Ascending aorta (tissue), 2 donors: ENCODE measurements at regions not wholly inside any gene's neighbourhood (a gene's known extent, or its start where the extent isn't known, plus 50 kb on each side); places are given as distances from the start of the nearest gene placed in this dataset.
"Not testable (repeated sequence)": the region's sequence is repeated elsewhere in the genome, so short reads cannot be mapped to it uniquely, and the experiment has no call there.

Source experiments
- DNase-seq, 2 donors: peaks; one replicate each; pipeline ENCODE4 v3.0.0-alpha.2; 2019; ENCODE audit warnings: low spot score in 2 of 2
- H3K27ac ChIP-seq, 2 donors: fragments of 200-600 bp; sonication (generic); one replicate each; pipeline ENCODE4 v1.5.1; 2016 to 2017; ENCODE audit warnings: mild to moderate bottlenecking in 1 of 2
- H3K27me3 ChIP-seq: fragments of 200-600 bp; sonication (generic); one replicate; pipeline ENCODE4 v1.5.1; 2017
- H3K36me3 ChIP-seq, 2 donors: fragments of 200-600 bp; sonication (generic); one replicate each; pipeline ENCODE4 v1.5.1; 2016
- H3K4me1 ChIP-seq, 2 donors: fragments of 200-600 bp; sonication (generic); one replicate each; pipeline ENCODE4 v1.5.1; 2016 to 2017; ENCODE audit warnings: mild to moderate bottlenecking in 1 of 2
- H3K4me3 ChIP-seq, 2 donors: fragments of 200-600 bp; sonication (generic); one replicate each; pipeline ENCODE4 v1.5.1; 2016 to 2017; ENCODE audit warnings: mild to moderate bottlenecking in 1 of 2
- H3K9me3 ChIP-seq, 2 donors: fragments of 200-600 bp; sonication (generic); one replicate each; pipeline ENCODE4 v1.5.1; 2016
- intact Hi-C: fragments of 100-400 bp; cut with DNase I; formaldehyde crosslinking; loops from one replicate; pipeline ENCODE4 v1.15.1; 2023
- TF ChIP-seq, protein P1 (sequence below), 3 experiments: fragments of 200-600 bp in 2 of 3; fragments of 450-650 bp in 1 of 3; sonication (generic) in 2 of 3; IDR thresholded peaks; one replicate each; pipeline ENCODE4 v1.5.1; 2016 to 2019; ENCODE audit warnings: antibody characterized with exemption in 3 of 3, mild to moderate bottlenecking in 1 of 3, moderate library complexity in 1 of 3

DNA sequence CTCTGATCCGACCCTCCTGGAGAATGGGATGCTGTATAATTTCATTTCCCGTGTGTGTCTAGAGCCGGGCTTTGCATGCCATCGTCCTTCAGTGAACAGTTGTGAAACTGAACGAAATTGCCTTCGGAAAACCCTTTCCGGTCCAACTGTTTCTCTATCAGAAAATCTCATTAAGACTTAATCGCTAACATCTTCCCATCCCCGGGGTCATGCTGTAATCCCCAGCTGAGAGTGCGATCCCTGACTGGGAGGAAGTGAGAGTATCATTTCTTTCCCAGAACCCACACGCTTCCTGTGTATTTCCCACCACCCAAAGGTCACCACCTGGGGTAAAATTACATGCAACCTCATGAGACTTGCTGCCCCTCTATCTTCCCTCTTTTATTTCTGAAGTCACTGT lies 75.6 kb upstream of the RBFOX1 start:
- TF ChIP-seq, protein P1, sequence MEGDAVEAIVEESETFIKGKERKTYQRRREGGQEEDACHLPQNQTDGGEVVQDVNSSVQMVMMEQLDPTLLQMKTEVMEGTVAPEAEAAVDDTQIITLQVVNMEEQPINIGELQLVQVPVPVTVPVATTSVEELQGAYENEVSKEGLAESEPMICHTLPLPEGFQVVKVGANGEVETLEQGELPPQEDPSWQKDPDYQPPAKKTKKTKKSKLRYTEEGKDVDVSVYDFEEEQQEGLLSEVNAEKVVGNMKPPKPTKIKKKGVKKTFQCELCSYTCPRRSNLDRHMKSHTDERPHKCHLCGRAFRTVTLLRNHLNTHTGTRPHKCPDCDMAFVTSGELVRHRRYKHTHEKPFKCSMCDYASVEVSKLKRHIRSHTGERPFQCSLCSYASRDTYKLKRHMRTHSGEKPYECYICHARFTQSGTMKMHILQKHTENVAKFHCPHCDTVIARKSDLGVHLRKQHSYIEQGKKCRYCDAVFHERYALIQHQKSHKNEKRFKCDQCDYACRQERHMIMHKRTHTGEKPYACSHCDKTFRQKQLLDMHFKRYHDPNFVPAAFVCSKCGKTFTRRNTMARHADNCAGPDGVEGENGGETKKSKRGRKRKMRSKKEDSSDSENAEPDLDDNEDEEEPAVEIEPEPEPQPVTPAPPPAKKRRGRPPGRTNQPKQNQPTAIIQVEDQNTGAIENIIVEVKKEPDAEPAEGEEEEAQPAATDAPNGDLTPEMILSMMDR (IDR thresholded peaks at IDR 0.05): no peak
- no peak for DNase-seq
- intact Hi-C loops: no loop called here
- Histone ChIP-seq H3K9me3 (no peaks in the 10 kb centered on the region), H3K4me3 (no peak overlapping the region), H3K4me1 (no peaks in the 10 kb centered on the region), H3K36me3 (no peaks in the 10 kb centered on the region), H3K27ac (no peak overlapping the region), H3K27me3 (no peaks in the 10 kb centered on the region)

DNA sequence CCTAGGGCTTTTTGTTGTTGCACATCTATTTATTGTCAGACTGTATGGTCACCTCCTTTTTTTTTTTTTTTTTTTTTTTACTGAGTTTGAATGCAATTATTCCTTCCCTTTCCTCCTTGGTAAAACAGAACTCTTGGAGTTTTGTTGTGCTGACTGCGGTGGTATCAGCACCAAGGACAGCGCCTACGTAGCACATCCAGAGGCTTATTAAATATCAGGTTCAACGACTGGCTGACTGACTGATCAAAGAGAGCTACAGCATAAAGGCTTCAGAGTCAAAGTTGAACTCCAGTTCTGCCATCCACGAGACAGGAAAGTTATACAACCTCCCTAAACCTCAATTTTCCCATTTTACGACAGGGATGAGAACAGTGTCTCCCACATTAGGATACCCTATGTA lies 86.1 kb upstream of the RBFOX1 start:
- intact Hi-C loops: no loop called here
- H3K27ac ChIP-seq: no peak overlapping the region
- no peaks in the 10 kb centered on the region for H3K9me3 ChIP-seq
- no peak overlapping the region for H3K4me3 ChIP-seq
- H3K36me3 ChIP-seq: no peaks in the 10 kb centered on the region
- DNase-seq: no peak
- H3K4me1 ChIP-seq: no peaks in the 10 kb centered on the region
- TF ChIP-seq, protein P1 (IDR thresholded peaks at IDR 0.05): no peak
- H3K27me3 ChIP-seq: no peaks in the 10 kb centered on the region

DNA sequence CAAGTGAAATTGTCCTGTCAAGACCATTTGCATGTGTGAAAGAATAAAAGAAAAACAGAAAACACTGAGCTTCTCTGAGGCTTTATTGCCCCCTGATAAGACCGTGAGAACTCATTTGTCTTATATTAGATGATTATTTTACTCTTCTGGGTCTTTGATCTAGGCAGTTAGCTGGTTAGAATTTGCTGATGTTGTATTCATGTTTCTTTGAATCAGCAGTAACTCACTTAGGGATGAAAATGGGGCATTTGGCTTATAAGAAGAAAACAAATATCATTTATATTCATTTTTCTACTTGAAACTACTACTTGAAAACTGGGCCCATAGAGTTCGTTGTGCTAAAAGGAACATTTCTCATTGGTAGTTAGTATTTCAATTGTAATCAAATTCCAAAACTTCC lies 93.1 kb upstream of the RBFOX1 start:
- H3K4me3 ChIP-seq: no peak overlapping the region
- no peaks in the 10 kb centered on the region for H3K9me3 ChIP-seq
- intact Hi-C loops: no loop called here
- DNase-seq: no peak
- TF ChIP-seq, protein P1 (IDR thresholded peaks at IDR 0.05): no peak
- no peaks in the 10 kb centered on the region for H3K27me3 ChIP-seq
- no peaks in the 10 kb centered on the region for H3K36me3 ChIP-seq
- no peak overlapping the region for H3K27ac ChIP-seq
- H3K4me1 ChIP-seq: no peaks in the 10 kb centered on the region

DNA sequence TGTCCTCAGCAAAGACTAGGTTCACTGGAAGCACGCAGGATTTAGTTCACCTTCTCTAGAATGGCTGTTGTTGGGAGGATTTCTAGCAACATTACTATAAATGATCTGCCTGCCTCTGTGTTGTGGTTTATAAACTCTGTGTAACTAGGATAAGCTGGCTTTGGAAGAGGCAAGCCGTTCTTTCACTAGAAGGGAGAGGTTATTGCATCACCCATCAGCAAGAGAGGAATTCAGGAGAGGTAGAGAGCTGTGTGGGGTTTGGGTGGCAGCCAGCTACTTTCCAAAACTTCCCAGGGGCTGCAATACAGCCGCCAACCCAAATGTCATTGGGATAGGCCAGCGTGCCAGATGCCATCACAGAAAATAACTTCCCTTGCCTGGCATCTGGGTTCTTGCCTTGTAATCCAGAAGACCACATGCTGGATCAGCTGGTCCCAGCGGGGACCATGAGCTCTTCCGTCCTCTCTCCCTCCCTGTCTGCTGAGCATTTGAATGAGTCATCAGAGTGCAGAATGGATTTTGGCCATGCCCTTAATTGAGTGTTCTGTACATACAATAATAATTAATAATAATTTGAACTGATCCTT lies 95.7 kb upstream of the RBFOX1 start:
- intact Hi-C loops: no loop called here
- TF ChIP-seq, protein P1 (IDR thresholded peaks at IDR 0.05): no peak
- Histone ChIP-seq H3K4me1 (no peaks in the 10 kb centered on the region), H3K9me3 (no peaks in the 10 kb centered on the region), H3K36me3 (no peaks in the 10 kb centered on the region), H3K4me3 (no peak overlapping the region), H3K27ac (no peak overlapping the region), H3K27me3 (no peaks in the 10 kb centered on the region)
- DNase-seq: no peak

DNA sequence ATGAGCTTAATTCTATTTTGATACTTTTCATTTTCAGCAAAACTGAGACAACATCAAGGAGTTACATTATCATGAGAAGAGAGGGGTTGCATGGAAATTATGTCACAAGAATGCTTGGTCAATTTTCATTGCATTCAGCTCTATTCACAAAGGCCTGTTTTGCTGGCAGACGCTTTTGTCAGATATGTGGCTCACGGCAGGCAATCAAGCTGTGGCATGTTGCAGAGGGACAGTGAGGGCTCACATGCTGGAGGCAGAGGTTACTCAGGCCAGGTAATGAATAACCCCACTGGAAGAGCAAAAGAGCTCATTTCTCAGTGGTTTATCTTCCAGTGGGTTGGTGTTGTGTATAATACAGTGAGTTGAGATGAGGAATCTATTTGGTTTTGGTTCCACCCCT lies 98.7 kb upstream of the RBFOX1 start:
- Histone ChIP-seq H3K27ac (no peak overlapping the region), H3K27me3 (no peaks in the 10 kb centered on the region), H3K9me3 (no peaks in the 10 kb centered on the region), H3K4me1 (no peaks in the 10 kb centered on the region), H3K4me3 (no peak overlapping the region), H3K36me3 (no peaks in the 10 kb centered on the region)
- intact Hi-C loops: no loop called here
- TF ChIP-seq, protein P1 (IDR thresholded peaks at IDR 0.05): no peak
- no peak for DNase-seq

DNA sequence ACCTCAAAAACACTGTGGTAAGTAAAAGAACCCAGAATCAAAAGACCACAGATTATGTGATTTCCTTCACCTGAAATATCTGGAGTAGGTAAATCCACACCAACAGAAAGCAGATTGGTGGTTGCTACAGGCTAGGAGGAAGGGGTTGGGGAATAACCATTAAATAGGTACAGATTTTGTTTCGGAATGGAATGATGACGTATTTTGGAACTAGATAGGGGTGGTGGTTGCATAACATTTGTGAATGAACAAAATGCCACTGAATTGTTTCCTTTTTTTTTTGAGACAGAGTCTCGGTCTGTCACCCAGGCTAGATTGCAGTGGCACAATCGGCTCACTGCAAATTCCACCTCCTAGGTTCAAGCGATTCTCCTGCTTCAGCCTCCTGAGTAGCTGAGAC lies 100.9 kb upstream of the RBFOX1 start:
- no peak overlapping the region for H3K4me3 ChIP-seq
- H3K27me3 ChIP-seq: no peaks in the 10 kb centered on the region
- no peaks in the 10 kb centered on the region for H3K9me3 ChIP-seq
- H3K4me1 ChIP-seq: no peaks in the 10 kb centered on the region
- TF ChIP-seq, protein P1 (IDR thresholded peaks at IDR 0.05): no peak
- intact Hi-C loops: no loop called here
- no peaks in the 10 kb centered on the region for H3K36me3 ChIP-seq
- DNase-seq: no peak
- no peak overlapping the region for H3K27ac ChIP-seq

DNA sequence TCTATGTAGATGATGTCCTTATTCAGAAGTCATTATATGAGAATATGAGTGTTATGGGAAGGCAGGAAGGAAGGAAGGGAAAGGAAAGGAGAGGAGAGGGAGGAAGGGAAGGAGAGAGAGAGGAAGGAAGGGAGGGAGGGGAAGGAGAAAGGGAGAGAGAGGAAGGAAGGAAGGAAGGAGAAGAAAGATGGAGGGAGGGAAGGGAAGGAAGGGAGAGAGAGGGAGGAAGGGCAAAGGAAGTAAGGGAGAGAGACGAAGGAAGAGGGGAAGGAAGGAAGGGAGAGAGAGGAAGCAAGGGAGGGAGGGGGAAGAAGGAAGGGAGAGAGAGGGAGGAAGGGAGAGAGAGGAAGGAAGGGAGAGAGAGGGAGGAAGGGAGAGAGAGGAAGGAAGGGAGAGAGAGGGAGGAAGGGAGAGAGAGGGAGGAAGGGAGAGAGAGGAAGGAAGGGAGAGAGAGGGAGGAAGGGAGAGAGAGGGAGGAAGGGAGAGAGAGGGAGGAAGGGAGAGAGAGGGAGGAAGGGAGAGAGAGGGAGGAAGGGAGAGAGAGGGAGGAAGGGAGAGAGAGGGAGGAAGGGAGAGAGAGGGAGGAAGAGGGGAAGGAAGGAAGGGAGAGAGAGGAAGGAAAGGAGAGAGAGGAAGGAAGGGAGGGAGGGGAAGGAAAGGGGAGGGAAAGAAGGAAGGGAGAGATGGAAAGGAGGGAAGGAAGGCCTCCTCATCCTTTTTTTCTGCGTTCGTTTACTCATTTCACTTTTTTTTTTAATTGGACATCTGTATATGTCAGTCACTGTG lies 103.0 kb upstream of the RBFOX1 start:
- H3K4me3 ChIP-seq, DNase-seq, H3K27ac ChIP-seq, H3K9me3 ChIP-seq, intact Hi-C loops, H3K36me3 ChIP-seq, H3K4me1 ChIP-seq, H3K27me3 ChIP-seq: not testable (repeated sequence)
